NCI-H82 treated with DMSO at 0.1 percent for 48 hours (cell line): ENCODE measurements at regions not wholly inside any gene's neighbourhood (a gene's known extent, or its start where the extent isn't known, plus 50 kb on each side); places are given as distances from the start of the nearest gene placed in this dataset.
A peak's percentile ranks its signal among the peaks of the same experiment; 100 is the strongest.

Experiments
- DNase-seq: peaks from one replicate; lab custom pipeline; 2025; ENCODE audit not compliant: unreplicated experiment; lab: John Stamatoyannopoulos, UW

GRCh38 chrX:148354916-148355315 is 145.5 kb upstream of the AFF2 start:
- no peak for DNase-seq

- no peak for DNase-seq
Observed at GRCh38 chrX:148361641-148362040, 138.8 kb upstream of the AFF2 start.

GRCh38 chrX:148363471-148364235 is 136.8 kb upstream of the AFF2 start:
- DNase-seq: no peak

GRCh38 chrX:148365233-148365632 is 135.2 kb upstream of the AFF2 start:
- DNase-seq: no peak

- no peak for DNase-seq
Observed at GRCh38 chrX:148371291-148371690, 129.1 kb upstream of the AFF2 start.

GRCh38 chrX:148372925-148373324 is 127.5 kb upstream of the AFF2 start:
- no peak for DNase-seq

GRCh38 chrX:148376342-148376741 is 124.1 kb upstream of the AFF2 start:
- DNase-seq: no peak

GRCh38 chrX:148380107-148380506 is 120.3 kb upstream of the AFF2 start:
- no peak for DNase-seq

GRCh38 chrX:148380650-148381561 is 119.5 kb upstream of the AFF2 start:
- no peak for DNase-seq

- DNase-seq: no peak
Observed at GRCh38 chrX:148381603-148382002, 118.8 kb upstream of the AFF2 start.

GRCh38 chrX:148382983-148383382 is 117.4 kb upstream of the AFF2 start:
- DNase-seq: no peak

- peak; percentile 9 for DNase-seq
Observed at GRCh38 chrX:148385471-148385870, 114.9 kb upstream of the AFF2 start.

GRCh38 chrX:148389629-148390028 is 110.8 kb upstream of the AFF2 start:
- no peak for DNase-seq

GRCh38 chrX:148412006-148412405 is 88.4 kb upstream of the AFF2 start:
- no peak for DNase-seq

- no peak for DNase-seq
Observed at GRCh38 chrX:148416142-148416541, 84.3 kb upstream of the AFF2 start.

GRCh38 chrX:148416931-148417330 is 83.5 kb upstream of the AFF2 start:
- DNase-seq: no peak

- DNase-seq: no peak
Observed at GRCh38 chrX:148417934-148418333, 82.5 kb upstream of the AFF2 start.

GRCh38 chrX:148422526-148422925 is 77.9 kb upstream of the AFF2 start:
- DNase-seq: no peak

GRCh38 chrX:148424570-148424969 is 75.8 kb upstream of the AFF2 start:
- DNase-seq: no peak

GRCh38 chrX:148426467-148426866 is 74.0 kb upstream of the AFF2 start:
- no peak for DNase-seq

GRCh38 chrX:148441387-148441786 is 59.0 kb upstream of the AFF2 start:
- DNase-seq: no peak

GRCh38 chrX:148443216-148443615 is 57.2 kb upstream of the AFF2 start:
- no peak for DNase-seq
